Gastroesophageal sphincter (tissue), 4 donors: ENCODE measurements at regions not wholly inside any gene's neighbourhood (a gene's known extent, or its start where the extent isn't known, plus 50 kb on each side); places are given as distances from the start of the nearest gene placed in this dataset.

ENCODE experiments used
- ATAC-seq: fragments of 150-250 bp; one replicate; pipeline ENCODE4 v1.9.1; 2016; ENCODE audit warnings: mild to moderate bottlenecking, moderate library complexity
- H3K27ac ChIP-seq, 4 donors: fragments of 200-600 bp; sonication (generic) in 3 of 4; 1 replicate in 3 of 4; 2 replicates in 1 of 4; pipeline ENCODE4 v1.5.1; 2016 to 2019
- H3K27me3 ChIP-seq: fragments of 200-600 bp; sonication (generic); one replicate; pipeline ENCODE4 v1.5.1; 2019
- H3K36me3 ChIP-seq, 2 donors: fragments of 200-600 bp; sonication (generic); one replicate each; pipeline ENCODE4 v1.5.1; 2019; ENCODE audit warnings: control low read depth in 1 of 2
- H3K4me1 ChIP-seq, 3 donors: fragments of 200-600 bp; sonication (generic); 1 replicate in 2 of 3; 2 replicates in 1 of 3; pipeline ENCODE4 v1.5.1; 2016 to 2019; ENCODE audit warnings: control low read depth in 2 of 3
- H3K4me3 ChIP-seq, 2 donors: fragments of 200-600 bp; sonication (generic); one replicate each; pipeline ENCODE4 v1.5.1; 2019; ENCODE audit warnings: mild to moderate bottlenecking in 1 of 2, moderate library complexity in 1 of 2
- H3K9me3 ChIP-seq, 3 donors: fragments of 200-600 bp; sonication (generic); one replicate each; pipeline ENCODE4 v1.5.1; 2017 to 2019; ENCODE audit warnings: control low read depth in 2 of 3
- EP300 ChIP-seq: sonication (generic); formaldehyde crosslinking; IDR thresholded peaks from one replicate; pipeline ENCODE4 v1.6.1; 2017; ENCODE audit warnings: antibody characterized with exemption, mild to moderate bottlenecking
- POLR2A ChIP-seq, 2 donors: fragments of 450-650 bp; IDR thresholded peaks; one replicate each; pipeline ENCODE4 v1.6.1; 2017; ENCODE audit warnings: antibody characterized with exemption in 2 of 2, mild to moderate bottlenecking in 2 of 2, moderate library complexity in 1 of 2
- POLR2AphosphoS5 ChIP-seq: sonication (generic); formaldehyde crosslinking; IDR thresholded peaks from one replicate; pipeline ENCODE4 v1.6.1; 2017; ENCODE audit warnings: antibody characterized with exemption
- WGBS, 2 donors: methylation state at CpG; one replicate each; pipeline ENCODE4 v1.1.5; 2018; ENCODE audit warnings: low coverage in 1 of 2; 5-methylcytosine and 5-hydroxymethylcytosine counted together
- TF ChIP-seq, protein P1 (sequence below), 4 experiments: fragments of 200-600 bp in 2 of 4; fragments of 450-650 bp in 2 of 4; sonication (generic) in 1 of 4; IDR thresholded peaks; one replicate each; pipeline ENCODE4 v1.5.1; 2017 to 2019; ENCODE audit warnings: antibody characterized with exemption in 4 of 4, mild to moderate bottlenecking in 2 of 4, moderate library complexity in 2 of 4

DNA sequence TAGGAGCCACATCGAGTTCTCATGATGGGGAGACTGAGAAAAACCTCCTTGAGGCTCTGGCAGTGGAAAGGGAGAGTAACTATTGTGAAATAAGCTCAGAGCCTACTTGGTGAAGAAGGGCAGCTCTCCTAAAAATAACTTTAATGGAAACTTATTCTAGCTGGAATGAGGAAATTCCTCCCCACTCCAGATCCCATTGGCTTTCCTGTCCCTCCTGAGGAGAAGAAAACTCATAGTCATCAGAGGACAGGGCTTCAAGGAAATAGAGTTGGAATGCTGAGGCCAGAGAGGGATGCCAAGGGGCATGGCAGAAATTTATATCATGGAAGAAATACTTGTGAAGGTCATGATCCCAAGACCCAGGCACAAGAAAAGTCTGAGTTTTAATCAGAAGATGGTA lies 70.7 kb upstream of the TAPT1 start:
- peaks cover 0 to 12% (median 0%) of the 10 kb centered on the region in 3 donors for H3K9me3 ChIP-seq
- no peaks in the 10 kb centered on the region for H3K36me3 ChIP-seq
- 75 to 89% methylated on average over 1 of the region's 1 CpG for WGBS, 2 donors
- ATAC-seq, result no peak
- TF ChIP-seq EP300 (no peak), POLR2AphosphoS5 (no peak), POLR2A (IDR thresholded peaks at IDR 0.05) (no peak)
- TF ChIP-seq, protein P1, sequence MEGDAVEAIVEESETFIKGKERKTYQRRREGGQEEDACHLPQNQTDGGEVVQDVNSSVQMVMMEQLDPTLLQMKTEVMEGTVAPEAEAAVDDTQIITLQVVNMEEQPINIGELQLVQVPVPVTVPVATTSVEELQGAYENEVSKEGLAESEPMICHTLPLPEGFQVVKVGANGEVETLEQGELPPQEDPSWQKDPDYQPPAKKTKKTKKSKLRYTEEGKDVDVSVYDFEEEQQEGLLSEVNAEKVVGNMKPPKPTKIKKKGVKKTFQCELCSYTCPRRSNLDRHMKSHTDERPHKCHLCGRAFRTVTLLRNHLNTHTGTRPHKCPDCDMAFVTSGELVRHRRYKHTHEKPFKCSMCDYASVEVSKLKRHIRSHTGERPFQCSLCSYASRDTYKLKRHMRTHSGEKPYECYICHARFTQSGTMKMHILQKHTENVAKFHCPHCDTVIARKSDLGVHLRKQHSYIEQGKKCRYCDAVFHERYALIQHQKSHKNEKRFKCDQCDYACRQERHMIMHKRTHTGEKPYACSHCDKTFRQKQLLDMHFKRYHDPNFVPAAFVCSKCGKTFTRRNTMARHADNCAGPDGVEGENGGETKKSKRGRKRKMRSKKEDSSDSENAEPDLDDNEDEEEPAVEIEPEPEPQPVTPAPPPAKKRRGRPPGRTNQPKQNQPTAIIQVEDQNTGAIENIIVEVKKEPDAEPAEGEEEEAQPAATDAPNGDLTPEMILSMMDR (IDR thresholded peaks at IDR 0.05), result no peak
- no peaks in the 10 kb centered on the region for H3K4me1 ChIP-seq
- no peak overlapping the region for H3K4me3 ChIP-seq
- no peak overlapping the region for H3K27ac ChIP-seq
- peaks cover 4% of the 10 kb centered on the region for H3K27me3 ChIP-seq

DNA sequence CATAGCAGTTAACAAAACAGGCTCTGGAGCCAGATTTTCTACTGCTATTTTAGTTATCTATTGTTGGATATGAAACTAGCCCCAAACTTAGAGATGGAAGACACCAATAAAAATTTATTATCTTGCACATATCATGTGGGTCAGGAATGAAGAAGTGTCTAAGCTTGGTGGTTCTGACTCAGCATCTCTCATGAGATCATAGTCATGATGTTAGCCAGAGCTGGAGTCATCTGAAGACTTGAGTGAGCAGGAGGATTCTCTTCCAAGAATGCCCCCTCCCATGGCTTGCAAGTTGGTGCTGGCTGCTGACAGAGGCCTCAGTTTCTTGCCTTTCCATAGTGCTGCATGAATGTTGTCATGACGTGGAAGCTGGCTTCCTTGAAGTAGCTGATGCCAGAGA lies 68.2 kb upstream of the TAPT1 start:
- whole genome bisulfite sequencing, 2 donors, result 67% methylated on average over 1 of the region's 1 CpG; no CpG with 5 or more reads in 1 of the 2 donors
- ATAC-seq, result no peak
- TF ChIP-seq EP300 (no peak), POLR2AphosphoS5 (no peak), POLR2A (IDR thresholded peaks at IDR 0.05) (no peak)
- TF ChIP-seq, protein P1 (IDR thresholded peaks at IDR 0.05), result no peak

DNA sequence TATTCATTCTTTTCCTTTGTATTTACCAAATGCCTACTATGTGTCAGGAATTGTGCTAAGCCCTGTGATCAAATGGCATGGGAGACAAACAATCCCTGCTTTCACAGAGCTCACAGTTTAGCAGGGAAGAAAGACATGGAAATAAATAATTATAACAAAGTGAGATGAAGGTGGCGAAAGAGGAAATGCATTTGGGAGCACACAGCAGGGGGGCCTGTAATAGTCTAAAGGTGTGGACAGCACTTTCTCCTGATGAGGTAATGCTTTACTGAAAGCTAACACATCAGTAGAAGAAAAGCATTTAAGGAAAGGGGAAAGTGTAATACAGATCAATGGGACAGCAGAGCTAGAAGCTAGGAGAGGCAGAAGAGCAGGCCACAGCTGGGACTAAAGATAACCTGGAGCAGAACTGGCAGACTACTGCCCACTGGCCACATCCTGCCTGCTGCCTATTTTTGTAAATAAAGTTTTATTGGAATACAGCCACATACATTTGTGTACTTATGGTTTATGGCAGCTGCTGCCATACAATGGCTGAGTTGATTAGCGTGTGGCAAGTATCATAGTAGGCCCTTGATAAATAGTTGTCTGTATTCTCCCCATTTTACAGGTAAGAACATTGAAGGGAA lies 67.1 kb upstream of the TAPT1 start:
- 94 to 100% methylated on average over 1 to 2 of the region's 2 CpGs for WGBS, 2 donors
- H3K27ac ChIP-seq, result no peak overlapping the region
- no peak for TF ChIP-seq POLR2A (IDR thresholded peaks at IDR 0.05)
- TF ChIP-seq POLR2AphosphoS5, result no peak
- no peak for TF ChIP-seq EP300
- TF ChIP-seq, protein P1 (IDR thresholded peaks at IDR 0.05), result no peak

More for the DNA sequence above, 68.2 kb upstream of the TAPT1 start:
- peaks cover 4% of the 10 kb centered on the region for H3K27me3 ChIP-seq
- H3K4me3 ChIP-seq, result no peak overlapping the region
- no peak overlapping the region for H3K27ac ChIP-seq
- H3K36me3 ChIP-seq, result no peaks in the 10 kb centered on the region
- peaks cover 0 to 12% (median 0%) of the 10 kb centered on the region in 3 donors for H3K9me3 ChIP-seq
- peaks cover 0 to 8% (median 0%) of the 10 kb centered on the region in 3 donors for H3K4me1 ChIP-seq

DNA sequence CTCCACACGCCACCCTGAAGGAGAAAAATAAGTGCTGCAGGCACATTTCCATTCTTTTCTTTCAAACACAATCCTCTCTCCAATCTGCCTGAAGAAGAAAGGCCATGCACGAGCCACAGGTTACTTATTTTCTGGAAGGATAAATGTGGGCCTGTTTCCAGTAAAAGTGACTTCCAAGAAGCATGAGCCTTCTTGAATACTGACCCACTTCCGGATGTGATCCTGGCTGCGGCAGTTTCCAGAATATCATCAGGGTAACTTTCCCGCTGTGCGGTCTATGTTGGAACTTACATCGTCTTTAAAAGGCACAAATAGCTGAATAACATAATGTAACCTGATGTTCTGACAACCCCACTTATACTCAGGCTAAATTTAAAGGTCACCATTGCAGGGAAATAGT lies 66.3 kb upstream of the TAPT1 start:
- 68% methylated on average over 6 to 7 of the region's 7 CpGs for WGBS, 2 donors
- TF ChIP-seq POLR2A (IDR thresholded peaks at IDR 0.05) (no peak), EP300 (no peak), POLR2AphosphoS5 (no peak)
- TF ChIP-seq, protein P1 (IDR thresholded peaks at IDR 0.05), result no peak
- peaks cover 0 to 8% (median 0%) of the 10 kb centered on the region in 3 donors for H3K4me1 ChIP-seq

More for the DNA sequence above, 67.1 kb upstream of the TAPT1 start:
- Histone ChIP-seq H3K9me3 (peaks cover 0 to 12% (median 0%) of the 10 kb centered on the region in 3 donors), H3K4me3 (no peak overlapping the region), H3K36me3 (no peaks in the 10 kb centered on the region), H3K4me1 (peaks cover 0 to 8% (median 0%) of the 10 kb centered on the region in 3 donors), H3K27me3 (peaks cover 14% of the 10 kb centered on the region)
- no peak for ATAC-seq

More for the DNA sequence above, 66.3 kb upstream of the TAPT1 start:
- no peak for ATAC-seq
- Histone ChIP-seq H3K36me3 (no peaks in the 10 kb centered on the region), H3K9me3 (peaks cover 0 to 11% (median 0%) of the 10 kb centered on the region in 3 donors), H3K27me3 (peaks cover 15% of the 10 kb centered on the region), H3K27ac (no peak overlapping the region), H3K4me3 (no peak overlapping the region)
